HCT116 (cell line): ENCODE measurements at regions not wholly inside any gene's neighbourhood (a gene's known extent, or its start where the extent isn't known, plus 50 kb on each side); places are given as distances from the start of the nearest gene placed in this dataset.

Experiments
- ATAC-seq: fragments of 200-7000 bp; cut with Tn5 transposase; 2 replicates; pipeline ENCODE4 v1.9.1; 2020; ENCODE audit warnings: mild to moderate bottlenecking, moderate library complexity
- BruUV-seq: library from RNA; stranded (reverse); fragments of 400-500 nt; replicated peaks from 2 replicates; lab custom pipeline; 2021; lab: Mats Ljungman, UMichigan
- CTCF ChIA-PET: fragments of 300-600 bp; sonication (Branson Sonifier 250); formaldehyde crosslinking; loops from one replicate; lab custom pipeline; 2021; ENCODE audit warnings: antibody characterized with exemption; lab: Charles Lee
- POLR2A ChIA-PET: fragments of 300-600, 350-600 bp; sonication (Branson Sonifier 250); formaldehyde crosslinking; loops from one replicate; lab custom pipeline; 2021; ENCODE audit warnings: antibody characterized with exemption; lab: Charles Lee
- RAD21 ChIA-PET, 2 experiments: fragments of 300-600 bp; sonication (Branson Sonifier 250); formaldehyde crosslinking; loops; one replicate each; lab custom pipeline; 2023; ENCODE audit warnings: low total read pairs in 2 of 2; ENCODE audit not compliant: uncharacterized antibody in 2 of 2, unreplicated experiment in 2 of 2, low non-redundant PET in 1 of 2; lab: Charles Lee
- DNase-seq: peaks from one replicate; pipeline ENCODE4 v3.0.0-alpha.2; 2010; ENCODE audit warnings: low read depth, low spot score
- H2AFZ ChIP-seq: fragments of 200-600 bp; shearing (Covaris generic), sonication (generic); 2 replicates; pipeline ENCODE4 v1.6.1; 2017; ENCODE audit warnings: low read depth, mixed run types, mixed read lengths, antibody characterized with exemption, low read length; ENCODE audit not compliant: poor library complexity, severe bottlenecking
- H3K27ac ChIP-seq: 2 replicates; pipeline ENCODE4 v1.5.1; 2012; ENCODE audit warnings: low read depth, low read length
- H3K27me3 ChIP-seq: fragments of 200-600 bp; sonication (generic); 2 replicates; pipeline ENCODE4 v1.6.1; 2016; ENCODE audit warnings: mixed run types, low read length, mixed read lengths; ENCODE audit not compliant: insufficient read depth
- H3K36me3 ChIP-seq, 2 experiments: fragments of 200-500 bp in 1 of 2; fragments of 200-600 bp in 1 of 2; sonication (Bioruptor generic) in 1 of 2; sonication (generic) in 1 of 2; 2 replicates each; pipeline versions ENCODE4 v1.5.1 to v1.6.1; 2014 to 2016; ENCODE audit warnings: low read length in 2 of 2, inconsistent platforms in 1 of 2, mixed read lengths in 1 of 2, mixed run types in 1 of 2; ENCODE audit not compliant: insufficient read depth in 2 of 2, control insufficient read depth in 1 of 2
- H3K4me1 ChIP-seq, 2 experiments: fragments of 200-600 bp in 1 of 2; sonication (generic) in 1 of 2; 2 replicates each; pipeline versions ENCODE4 v1.5.1 to v1.6.1; 2012 to 2017; ENCODE audit warnings: low read length in 2 of 2, inconsistent platforms in 1 of 2, mild to moderate bottlenecking in 1 of 2, mixed read lengths in 1 of 2, mixed run types in 1 of 2, moderate library complexity in 1 of 2; ENCODE audit not compliant: insufficient read depth in 2 of 2, control insufficient read depth in 1 of 2
- H3K4me2 ChIP-seq: fragments of 200-600 bp; sonication (generic); 2 replicates; pipeline ENCODE4 v1.6.1; 2017; ENCODE audit warnings: mixed run types, low read length, mixed read lengths
- H3K4me3 ChIP-seq, 2 experiments: fragments of 200-600 bp in 1 of 2; sonication (generic) in 1 of 2; replicated peaks in 1 of 2; 2 replicates each; pipeline ENCODE4 v1.5.1; 2011 to 2016; ENCODE audit warnings: low read length in 2 of 2, control low read depth in 1 of 2, low read depth in 1 of 2, mild to moderate bottlenecking in 1 of 2, mixed read lengths in 1 of 2, mixed run types in 1 of 2
- H3K79me2 ChIP-seq: fragments of 200-600 bp; sonication (generic); 2 replicates; pipeline ENCODE4 v1.6.1; 2017; ENCODE audit warnings: mild to moderate bottlenecking, mixed run types, low read length, moderate library complexity, mixed read lengths; ENCODE audit not compliant: insufficient read depth
- H3K9ac ChIP-seq: fragments of 200-600 bp; sonication (generic); 2 replicates; pipeline ENCODE4 v1.6.1; 2016; ENCODE audit warnings: low read length, mixed read lengths
- H3K9me2 ChIP-seq: fragments of 200-600 bp; sonication (generic), shearing (Covaris generic); 2 replicates; pipeline ENCODE4 v1.6.1; 2017; ENCODE audit warnings: mixed run types, mild to moderate bottlenecking, moderate library complexity; ENCODE audit not compliant: insufficient read depth
- H3K9me3 ChIP-seq, 2 experiments: fragments of 200-500 bp in 1 of 2; fragments of 200-600 bp in 1 of 2; sonication (Bioruptor generic) in 1 of 2; sonication (generic) in 1 of 2; 2 replicates each; pipeline ENCODE4 v1.6.1; 2014 to 2017; ENCODE audit warnings: low read length in 2 of 2, mixed read lengths in 2 of 2, inconsistent platforms in 1 of 2, low read depth in 1 of 2, mild to moderate bottlenecking in 1 of 2, mixed run types in 1 of 2, moderate library complexity in 1 of 2; ENCODE audit not compliant: control insufficient read depth in 1 of 2, insufficient read depth in 1 of 2
- H4K20me1 ChIP-seq: fragments of 200-600 bp; sonication (generic), shearing (Covaris generic); 2 replicates; pipeline ENCODE4 v1.6.1; 2017; ENCODE audit warnings: mixed run types, mild to moderate bottlenecking, moderate library complexity; ENCODE audit not compliant: insufficient read depth
- ELF1 ChIP-seq: IDR thresholded peaks from 2 replicates; pipeline ENCODE4 v1.6.1; 2012; ENCODE audit warnings: low read depth, borderline replicate concordance
- SIN3A ChIP-seq: IDR thresholded peaks from 2 replicates; pipeline ENCODE4 v1.6.1; 2012; ENCODE audit warnings: low read depth
- SP1 ChIP-seq: IDR thresholded peaks from 2 replicates; pipeline ENCODE4 v1.6.1; 2012; ENCODE audit warnings: low read depth
- intact Hi-C: fragments of 100-400 bp; cut with micrococcal nuclease; formaldehyde crosslinking; loops from 2 replicates; pipeline ENCODE4 v1.10.0; 2022
- TF ChIP-seq, protein P1 (sequence below): IDR thresholded peaks from 2 replicates; pipeline ENCODE4 v1.6.1; 2011; ENCODE audit warnings: mild to moderate bottlenecking, low read length, moderate library complexity; ENCODE audit not compliant: insufficient replicate concordance; ENCODE audit errors: extremely low read depth
- TF ChIP-seq, protein P2 (sequence below), 3 experiments: fragments of 200-600 bp in 1 of 3; sonication (generic) in 1 of 3; IDR thresholded peaks in 2 of 3; conservative IDR thresholded peaks in 1 of 3; 2 replicates each; pipeline ENCODE4 v1.5.1; 2012 to 2017; ENCODE audit warnings: low read depth in 2 of 3, low read length in 2 of 3, antibody characterized with exemption in 1 of 3, borderline replicate concordance in 1 of 3, control low read depth in 1 of 3, mild to moderate bottlenecking in 1 of 3, mixed read lengths in 1 of 3, mixed run types in 1 of 3, moderate library complexity in 1 of 3; ENCODE audit not compliant: insufficient read depth in 1 of 3

DNA sequence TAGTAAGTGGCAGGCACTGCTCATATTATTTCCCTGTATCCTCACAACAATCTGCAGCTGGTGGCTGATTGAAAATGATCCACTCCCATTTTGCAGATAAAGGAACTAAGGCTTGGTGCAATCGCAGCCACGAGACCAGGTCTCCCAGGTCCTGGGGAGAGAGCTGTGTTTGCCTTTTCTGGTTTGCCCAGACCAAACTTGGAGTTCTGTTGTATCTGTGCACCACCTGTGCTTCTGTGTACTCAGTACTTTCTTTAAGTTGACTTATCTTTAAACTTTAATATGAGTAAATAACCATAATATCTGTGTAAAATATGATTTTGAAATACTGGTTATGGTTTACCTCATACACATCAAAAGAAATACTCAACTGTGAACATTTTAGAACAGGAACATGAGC, 625.7 kb upstream of the CFAP20DC start:
- no peak overlapping the region for H3K4me3 ChIP-seq
- TF ChIP-seq SP1 (no peak), SIN3A (no peak), ELF1 (no peak)
- TF ChIP-seq, protein P1, sequence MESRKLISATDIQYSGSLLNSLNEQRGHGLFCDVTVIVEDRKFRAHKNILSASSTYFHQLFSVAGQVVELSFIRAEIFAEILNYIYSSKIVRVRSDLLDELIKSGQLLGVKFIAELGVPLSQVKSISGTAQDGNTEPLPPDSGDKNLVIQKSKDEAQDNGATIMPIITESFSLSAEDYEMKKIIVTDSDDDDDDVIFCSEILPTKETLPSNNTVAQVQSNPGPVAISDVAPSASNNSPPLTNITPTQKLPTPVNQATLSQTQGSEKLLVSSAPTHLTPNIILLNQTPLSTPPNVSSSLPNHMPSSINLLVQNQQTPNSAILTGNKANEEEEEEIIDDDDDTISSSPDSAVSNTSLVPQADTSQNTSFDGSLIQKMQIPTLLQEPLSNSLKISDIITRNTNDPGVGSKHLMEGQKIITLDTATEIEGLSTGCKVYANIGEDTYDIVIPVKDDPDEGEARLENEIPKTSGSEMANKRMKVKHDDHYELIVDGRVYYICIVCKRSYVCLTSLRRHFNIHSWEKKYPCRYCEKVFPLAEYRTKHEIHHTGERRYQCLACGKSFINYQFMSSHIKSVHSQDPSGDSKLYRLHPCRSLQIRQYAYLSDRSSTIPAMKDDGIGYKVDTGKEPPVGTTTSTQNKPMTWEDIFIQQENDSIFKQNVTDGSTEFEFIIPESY = no peak
- TF ChIP-seq, protein P2, sequence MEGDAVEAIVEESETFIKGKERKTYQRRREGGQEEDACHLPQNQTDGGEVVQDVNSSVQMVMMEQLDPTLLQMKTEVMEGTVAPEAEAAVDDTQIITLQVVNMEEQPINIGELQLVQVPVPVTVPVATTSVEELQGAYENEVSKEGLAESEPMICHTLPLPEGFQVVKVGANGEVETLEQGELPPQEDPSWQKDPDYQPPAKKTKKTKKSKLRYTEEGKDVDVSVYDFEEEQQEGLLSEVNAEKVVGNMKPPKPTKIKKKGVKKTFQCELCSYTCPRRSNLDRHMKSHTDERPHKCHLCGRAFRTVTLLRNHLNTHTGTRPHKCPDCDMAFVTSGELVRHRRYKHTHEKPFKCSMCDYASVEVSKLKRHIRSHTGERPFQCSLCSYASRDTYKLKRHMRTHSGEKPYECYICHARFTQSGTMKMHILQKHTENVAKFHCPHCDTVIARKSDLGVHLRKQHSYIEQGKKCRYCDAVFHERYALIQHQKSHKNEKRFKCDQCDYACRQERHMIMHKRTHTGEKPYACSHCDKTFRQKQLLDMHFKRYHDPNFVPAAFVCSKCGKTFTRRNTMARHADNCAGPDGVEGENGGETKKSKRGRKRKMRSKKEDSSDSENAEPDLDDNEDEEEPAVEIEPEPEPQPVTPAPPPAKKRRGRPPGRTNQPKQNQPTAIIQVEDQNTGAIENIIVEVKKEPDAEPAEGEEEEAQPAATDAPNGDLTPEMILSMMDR (IDR thresholded peaks at IDR 0.05 in 2 of 3, conservative IDR thresholded peaks at IDR 0.05 in 1 of 3; ENCODE audit: borderline replicate concordance in 1 of 3, insufficient read depth in 1 of 3, low read depth in 2 of 3, low read length in 2 of 3) = no peak
- TF ChIP-seq, all 23 proteins: peak for 0
- intact Hi-C loops = no loop called here
- ChIA-PET CTCF (no interaction called here), RAD21 (no interaction called here), POLR2A (no interaction called here)
- H2AFZ ChIP-seq = no peak overlapping the region
- no peak overlapping the region for H3K9ac ChIP-seq
- no peaks in the 10 kb centered on the region for H3K9me2 ChIP-seq
- H3K79me2 ChIP-seq = no peaks in the 10 kb centered on the region
- H3K4me1 ChIP-seq = no peaks in the 10 kb centered on the region
- DNase-seq (no peak), ATAC-seq (no peak)
- no peaks in the 10 kb centered on the region for H3K36me3 ChIP-seq
- no peaks in the 10 kb centered on the region for H3K9me3 ChIP-seq
- H3K27me3 ChIP-seq = peaks cover 21% of the 10 kb centered on the region; the same call in 1 of the 2 replicates
- no peak overlapping the region for H3K4me2 ChIP-seq
- BruUV-seq = no TSS peak
- H4K20me1 ChIP-seq = no peaks in the 10 kb centered on the region
- no peak overlapping the region for H3K27ac ChIP-seq
